ENCODE measurements at regions not wholly inside any gene's neighbourhood (a gene's known extent, or its start where the extent isn't known, plus 50 kb on each side); places are given as distances from the start of the nearest gene placed in this dataset.
"Not testable (repeated sequence)": the region's sequence is repeated elsewhere in the genome, so short reads cannot be mapped to it uniquely, and the experiment has no call there.

GRCh38 chr3:89925976-89926375, 818.6 kb downstream of the EPHA3 start:
- H3K9me3 ChIP-seq (replicated peaks in 1 of 2; ENCODE audit: control insufficient read depth in 1 of 2, insufficient read depth in 1 of 2, low read length in 2 of 2), result peaks cover 3 to 8% of the 10 kb centered on the region in 2 donors
- Mint-ChIP-seq H3K27me3 (ENCODE audit: low read depth in 3 of 3) (no peaks in the 10 kb centered on the region), H3K4me1 (no peaks in the 10 kb centered on the region), H3K9me3 (peaks cover 0 to 3% (median 2%) of the 10 kb centered on the region in 7 donors), H3K27ac (no peak overlapping the region), H3K36me3 (no peaks in the 10 kb centered on the region), H3K4me3 (no peak overlapping the region)
- H3K79me2 ChIP-seq (ENCODE audit: insufficient read depth, low read length), result no peaks in the 10 kb centered on the region
- no peak overlapping the region for H3K9ac ChIP-seq (ENCODE audit: insufficient read depth, low read length, poor library complexity, severe bottlenecking)
- H3K27me3 ChIP-seq (ENCODE audit: control insufficient read depth in 2 of 2, insufficient read depth in 2 of 2, low read length in 2 of 2), result no peaks in the 10 kb centered on the region
- no peak overlapping the region for H3K4me2 ChIP-seq (replicated peaks; ENCODE audit: extremely low read depth, low read length, poor library complexity, severe bottlenecking)
- H3K4me3 ChIP-seq (replicated peaks in 1 of 3; ENCODE audit: low read depth in 2 of 3, low read length in 3 of 3), result no peak overlapping the region
- no peaks in the 10 kb centered on the region for H3K36me3 ChIP-seq (replicated peaks in 1 of 2; ENCODE audit: control insufficient read depth in 1 of 2, insufficient read depth in 2 of 2, low read length in 2 of 2)
- no peak for TF ChIP-seq CTCF (IDR thresholded peaks at IDR 0.05)
- no peaks in the 10 kb centered on the region for H3K4me1 ChIP-seq (ENCODE audit: control insufficient read depth in 1 of 2, insufficient read depth in 2 of 2, low read length in 2 of 2)
- no CpG with 5 or more reads among the region's 3 CpGs for WGBS (ENCODE audit: insufficient coverage)
- no peak for DNase-seq
- intact Hi-C loops (cut with micrococcal nuclease), result no loop called here
- H2AFZ ChIP-seq (ENCODE audit: insufficient read depth, low read depth, low read length, poor library complexity, severe bottlenecking), result no peak overlapping the region
- no peak overlapping the region for H3K27ac ChIP-seq (ENCODE audit: low read depth in 1 of 2, low read length in 2 of 2)
- H4K20me1 ChIP-seq (ENCODE audit: insufficient read depth, low read length), result no peaks in the 10 kb centered on the region

DNA sequence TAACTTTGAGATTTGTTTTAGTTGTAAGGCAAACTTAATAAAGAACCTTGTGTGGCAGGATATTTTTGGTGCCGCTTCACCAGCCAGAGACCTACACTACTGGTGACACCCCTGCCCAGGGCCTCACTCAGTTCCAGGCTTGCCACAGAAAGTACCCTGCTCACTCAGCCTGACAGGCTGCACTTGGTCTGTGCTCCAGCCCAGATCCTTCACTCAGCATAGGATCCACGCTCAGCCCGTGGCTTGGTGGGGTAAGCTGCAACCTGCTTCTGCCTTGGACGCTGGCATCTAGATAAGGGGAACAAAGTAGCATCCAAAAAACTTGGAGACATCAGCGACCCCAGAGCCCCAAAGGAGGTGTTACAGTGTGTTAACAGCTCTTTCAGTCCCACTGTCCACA, 825.5 kb downstream of the EPHA3 start:
- H3K4me1 Mint-ChIP-seq, result no peaks in the 10 kb centered on the region

DNA sequence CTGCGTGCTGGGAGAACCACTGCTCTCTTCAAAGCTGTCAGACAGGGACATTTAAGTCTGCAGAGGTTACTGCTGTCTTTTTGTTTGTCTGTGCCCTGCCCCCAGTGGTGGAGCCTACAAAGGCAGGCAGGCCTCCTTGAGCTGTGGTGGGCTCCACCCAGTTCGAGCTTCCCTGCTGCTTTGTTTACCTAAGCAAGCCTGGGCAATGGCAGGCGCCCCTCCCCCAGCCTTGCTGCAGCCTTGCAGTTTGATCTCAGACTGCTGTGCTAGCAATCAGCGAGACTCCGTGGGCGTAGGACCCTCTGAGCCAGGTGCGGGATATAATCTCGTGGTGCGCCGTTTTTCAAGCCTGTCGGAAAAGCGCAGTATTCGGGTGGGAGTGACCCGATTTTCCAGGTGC, 837.0 kb downstream of the EPHA3 start:
- H3K27ac Mint-ChIP-seq; H3K4me1 Mint-ChIP-seq; H3K9me3 ChIP-seq (replicated peaks in 1 of 2; ENCODE audit: control insufficient read depth in 1 of 2, insufficient read depth in 1 of 2, low read length in 2 of 2); intact Hi-C loops (cut with micrococcal nuclease); H3K27ac ChIP-seq (ENCODE audit: low read depth in 1 of 2, low read length in 2 of 2); H3K27me3 Mint-ChIP-seq (ENCODE audit: low read depth in 3 of 3); H3K4me1 ChIP-seq (ENCODE audit: control insufficient read depth in 1 of 2, insufficient read depth in 2 of 2, low read length in 2 of 2); H3K79me2 ChIP-seq (ENCODE audit: insufficient read depth, low read length); H3K4me3 ChIP-seq (replicated peaks in 1 of 3; ENCODE audit: low read depth in 2 of 3, low read length in 3 of 3); H3K4me3 Mint-ChIP-seq; H3K4me2 ChIP-seq (replicated peaks; ENCODE audit: extremely low read depth, low read length, poor library complexity, severe bottlenecking); DNase-seq; H3K27me3 ChIP-seq (ENCODE audit: control insufficient read depth in 2 of 2, insufficient read depth in 2 of 2, low read length in 2 of 2); H3K36me3 Mint-ChIP-seq; H4K20me1 ChIP-seq (ENCODE audit: insufficient read depth, low read length); H3K9ac ChIP-seq (ENCODE audit: insufficient read depth, low read length, poor library complexity, severe bottlenecking); H3K36me3 ChIP-seq (replicated peaks in 1 of 2; ENCODE audit: control insufficient read depth in 1 of 2, insufficient read depth in 2 of 2, low read length in 2 of 2); H2AFZ ChIP-seq (ENCODE audit: insufficient read depth, low read depth, low read length, poor library complexity, severe bottlenecking): not testable (repeated sequence)
- 38% methylated on average over 1 of the region's 14 CpGs for WGBS (ENCODE audit: insufficient coverage)
- H3K9me3 Mint-ChIP-seq, result peaks cover 4 to 13% (median 10%) of the 10 kb centered on the region in 7 donors

More for the DNA sequence above, 825.5 kb downstream of the EPHA3 start:
- H3K36me3 Mint-ChIP-seq, result no peaks in the 10 kb centered on the region
- Histone ChIP-seq H3K36me3 (replicated peaks in 1 of 2; ENCODE audit: control insufficient read depth in 1 of 2, insufficient read depth in 2 of 2, low read length in 2 of 2) (no peaks in the 10 kb centered on the region), H3K4me1 (ENCODE audit: control insufficient read depth in 1 of 2, insufficient read depth in 2 of 2, low read length in 2 of 2) (no peaks in the 10 kb centered on the region), H3K9me3 (replicated peaks in 1 of 2; ENCODE audit: control insufficient read depth in 1 of 2, insufficient read depth in 1 of 2, low read length in 2 of 2) (peaks cover 10 to 17% of the 10 kb centered on the region in 2 donors), H4K20me1 (ENCODE audit: insufficient read depth, low read length) (no peaks in the 10 kb centered on the region), H3K79me2 (ENCODE audit: insufficient read depth, low read length) (no peaks in the 10 kb centered on the region), H3K4me2 (replicated peaks; ENCODE audit: extremely low read depth, low read length, poor library complexity, severe bottlenecking) (no peak overlapping the region), H2AFZ (ENCODE audit: insufficient read depth, low read depth, low read length, poor library complexity, severe bottlenecking) (no peak overlapping the region), H3K4me3 (replicated peaks in 1 of 3; ENCODE audit: low read depth in 2 of 3, low read length in 3 of 3) (no peak overlapping the region), H3K27ac (ENCODE audit: low read depth in 1 of 2, low read length in 2 of 2) (no peak overlapping the region), H3K9ac (ENCODE audit: insufficient read depth, low read length, poor library complexity, severe bottlenecking) (no peak overlapping the region), H3K27me3 (ENCODE audit: control insufficient read depth in 2 of 2, insufficient read depth in 2 of 2, low read length in 2 of 2) (no peaks in the 10 kb centered on the region)
- H3K27ac Mint-ChIP-seq, result no peak overlapping the region
- H3K27me3 Mint-ChIP-seq (ENCODE audit: low read depth in 3 of 3), result no peaks in the 10 kb centered on the region
- peaks cover 0 to 10% (median 3%) of the 10 kb centered on the region in 7 donors for H3K9me3 Mint-ChIP-seq
- DNase-seq, result no peak
- TF ChIP-seq CTCF (IDR thresholded peaks at IDR 0.05), result no peak
- no peak overlapping the region for H3K4me3 Mint-ChIP-seq
- intact Hi-C loops (cut with micrococcal nuclease), result no loop called here
- WGBS (ENCODE audit: insufficient coverage), result 92% methylated on average over 4 of the region's 5 CpGs
